Activated CD4-positive, alpha-beta T cell treated with anti-CD3 and anti-CD28 coated beads, Interleukin-2, amount 50 U/mL, for 48 hours (primary cell): ENCODE measurements at regions not wholly inside any gene's neighbourhood (a gene's known extent, or its start where the extent isn't known, plus 50 kb on each side); places are given as distances from the start of the nearest gene placed in this dataset.
"Not testable (repeated sequence)": the region's sequence is repeated elsewhere in the genome, so short reads cannot be mapped to it uniquely, and the experiment has no call there.

Source experiments
- DNase-seq, 2 experiments: peaks; one replicate each; pipeline ENCODE4 v3.0.0-alpha.2; 2020

- no peak for DNase-seq
Observed at GRCh38 chr1:72462186-72462905, 180.0 kb upstream of the NEGR1 start.

DNA sequence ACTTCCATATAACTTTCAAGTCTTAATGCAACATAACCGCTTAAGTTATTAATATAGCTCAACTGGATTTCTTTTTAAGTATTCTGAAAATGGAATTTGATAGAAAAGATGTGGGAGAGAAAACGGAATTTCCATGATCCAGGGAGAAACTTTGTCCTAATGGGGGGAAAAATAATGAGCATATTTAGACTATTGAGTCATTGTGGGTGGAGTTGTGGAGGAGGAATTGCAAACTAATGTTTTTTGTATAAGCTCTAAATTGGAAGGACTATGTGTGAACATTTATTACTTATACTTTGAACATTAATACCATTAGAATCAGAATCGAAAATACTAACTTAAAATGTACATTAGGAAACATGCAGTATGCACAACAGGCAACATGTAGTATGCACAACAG is 159.9 kb upstream of the NEGR1 start:
- DNase-seq: no peak

- no peak for DNase-seq
Observed at GRCh38 chr1:72439036-72439435, 156.7 kb upstream of the NEGR1 start.

DNA sequence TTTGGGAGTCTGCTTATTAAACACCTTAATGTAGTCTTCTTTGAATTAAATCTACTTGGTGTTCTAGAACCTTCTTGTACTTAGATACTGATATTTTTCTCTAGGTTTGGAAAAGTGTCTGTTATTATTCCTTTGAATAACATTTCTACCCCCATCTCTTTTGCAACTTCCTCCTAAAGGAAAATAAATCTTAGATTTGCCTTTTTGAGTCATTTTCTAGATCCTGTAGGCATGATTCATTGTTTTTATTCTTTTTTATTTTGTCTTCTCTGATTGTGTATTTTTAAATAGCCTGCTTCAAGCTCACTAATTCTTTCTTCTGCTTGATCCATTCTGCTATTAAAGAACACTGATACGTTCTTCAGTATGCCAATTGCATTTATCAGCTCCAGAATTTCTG is 155.9 kb upstream of the NEGR1 start:
- no peak for DNase-seq

GRCh38 chr1:72435025-72435424 is 152.7 kb upstream of the NEGR1 start:
- no peak for DNase-seq

DNA sequence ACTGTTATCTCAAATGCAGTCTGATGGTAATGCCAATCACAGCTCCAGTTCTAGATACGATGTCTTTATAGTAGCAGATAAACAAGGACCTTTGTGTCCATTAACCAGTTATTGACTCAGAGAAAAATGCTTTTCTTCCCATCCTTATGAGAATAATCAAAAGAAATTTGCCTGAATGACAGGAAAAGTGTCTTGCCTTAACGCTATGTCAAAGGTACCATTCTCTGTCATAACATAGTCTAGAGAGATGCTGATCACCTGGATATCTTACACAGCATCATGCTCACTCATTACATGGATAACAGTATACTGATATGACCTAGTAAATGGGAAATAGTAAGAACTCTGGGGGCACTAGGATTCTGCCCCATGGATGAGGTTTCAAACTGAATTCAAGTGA is 151.7 kb upstream of the NEGR1 start:
- DNase-seq: no peak

DNA sequence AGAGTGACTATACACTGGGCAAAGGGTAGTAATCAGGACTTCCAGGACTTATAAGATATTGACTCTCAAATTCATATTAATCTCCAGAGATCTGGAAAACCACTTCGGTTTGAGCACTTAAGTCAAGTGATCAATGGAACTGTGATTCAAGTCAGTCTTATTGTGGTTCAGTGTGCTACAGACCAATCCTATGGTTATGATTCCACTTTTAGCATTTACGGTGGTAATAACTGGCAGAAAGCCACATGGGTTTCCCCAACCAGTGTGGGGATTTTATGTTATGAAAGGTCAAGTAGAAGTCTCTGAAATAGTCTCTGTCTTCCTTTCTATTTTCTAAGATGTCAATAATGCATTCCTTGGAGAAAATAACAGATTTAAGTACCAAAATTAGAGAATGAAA is 151.3 kb upstream of the NEGR1 start:
- no peak for DNase-seq

- DNase-seq: no peak
Observed at GRCh38 chr1:72432645-72433267, 150.4 kb upstream of the NEGR1 start.

DNA sequence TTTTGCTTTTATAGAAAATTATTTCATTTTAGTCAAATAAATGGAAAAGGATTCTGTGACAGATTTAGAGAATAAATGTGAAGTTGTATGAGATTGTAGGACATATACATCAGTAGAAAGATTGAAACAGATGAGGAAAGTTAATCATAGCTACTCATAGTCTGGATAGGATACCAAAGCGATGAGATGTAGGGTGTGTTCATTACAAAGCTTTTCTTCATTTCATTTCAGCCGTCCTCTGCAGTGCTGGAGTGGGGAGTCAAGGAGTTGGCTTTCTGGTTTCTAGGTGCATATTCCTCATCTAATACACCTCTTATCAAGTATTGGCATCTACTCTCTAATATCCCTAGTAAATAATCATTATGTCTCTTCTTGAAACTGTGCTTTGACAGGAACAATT is 149.5 kb upstream of the NEGR1 start:
- no peak for DNase-seq

DNA sequence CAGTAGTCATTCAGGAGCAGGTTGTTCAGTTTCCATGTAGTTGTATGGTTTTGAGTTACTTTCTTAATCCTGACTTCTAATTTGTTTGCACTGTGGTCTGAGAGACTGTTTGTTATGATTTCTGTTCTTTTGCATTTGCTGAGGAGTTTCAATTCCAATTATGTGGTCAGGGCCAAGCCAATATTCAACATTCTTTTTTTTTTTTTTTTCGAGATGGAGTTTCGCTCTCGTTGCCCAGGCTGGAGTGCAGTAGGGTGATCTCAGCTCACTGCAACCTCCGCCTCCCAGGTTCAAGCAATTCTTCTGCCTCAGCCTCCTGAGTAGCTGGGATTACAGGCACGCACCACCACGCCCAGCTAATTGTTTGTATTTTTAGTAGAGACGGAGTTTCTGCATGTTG is 145.9 kb upstream of the NEGR1 start:
- not testable (repeated sequence) for DNase-seq

DNA sequence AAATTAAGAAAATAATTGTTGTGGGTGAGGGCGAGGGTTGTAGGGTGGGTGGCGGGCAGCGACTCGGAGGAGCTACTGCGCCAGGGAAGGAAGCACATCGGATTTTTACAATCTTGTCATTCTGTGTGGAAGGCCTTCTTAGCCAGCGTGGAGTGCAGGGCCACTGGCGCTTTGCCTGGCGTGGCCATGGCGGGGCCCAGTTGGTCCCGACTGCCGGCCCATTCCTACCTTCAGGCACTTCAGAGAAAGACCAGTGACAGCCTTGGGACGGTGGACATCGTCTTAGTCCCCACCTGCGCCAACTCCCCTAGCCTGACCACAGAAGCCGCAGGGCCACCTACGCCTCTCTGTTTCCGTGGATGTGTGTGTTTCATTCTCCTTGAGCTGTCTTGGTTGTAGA is 136.9 kb upstream of the NEGR1 start:
- DNase-seq: no peak

GRCh38 chr1:72412286-72412685 is 129.9 kb upstream of the NEGR1 start:
- DNase-seq: no peak

DNA sequence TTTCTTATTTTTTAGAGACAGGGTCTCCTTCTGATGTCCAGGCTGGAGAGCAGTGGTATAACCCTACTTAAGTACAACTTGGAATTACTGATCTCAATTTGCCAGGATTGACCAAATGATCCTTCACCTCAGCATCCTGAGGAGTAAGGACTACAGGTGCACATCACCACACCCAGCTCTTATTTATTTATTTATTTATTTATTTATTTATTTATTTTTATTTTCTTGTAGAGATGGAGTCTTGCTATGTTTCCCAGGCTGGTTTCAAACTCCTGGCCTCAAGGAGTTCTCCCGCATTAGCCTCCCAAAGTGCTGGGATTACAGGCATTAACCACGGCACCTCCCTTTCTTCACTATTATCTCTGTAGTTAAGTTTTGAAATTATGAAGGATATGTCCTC is 117.5 kb upstream of the NEGR1 start:
- no peak for DNase-seq

GRCh38 chr1:72397786-72398185 is 115.4 kb upstream of the NEGR1 start:
- no peak for DNase-seq

DNA sequence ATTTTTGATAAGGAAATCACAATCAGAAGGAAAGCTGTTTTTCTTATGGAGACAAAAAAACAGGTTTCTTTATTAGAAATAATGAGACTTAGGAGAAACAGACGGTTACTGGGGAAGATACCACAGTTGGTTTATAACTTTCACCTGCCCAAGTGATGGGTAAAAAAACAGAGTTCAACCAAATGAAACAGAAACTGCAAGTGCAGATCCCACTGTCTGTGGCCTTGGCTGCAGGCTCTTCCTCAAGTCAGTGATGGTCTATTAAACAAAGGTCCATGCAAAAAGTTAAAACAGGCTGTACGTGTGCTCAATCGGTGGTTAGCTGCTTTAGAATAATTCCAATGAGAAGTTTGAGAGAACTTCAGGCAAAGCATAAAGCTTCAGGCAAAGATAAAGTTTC is 112.1 kb upstream of the NEGR1 start:
- DNase-seq: no peak

DNA sequence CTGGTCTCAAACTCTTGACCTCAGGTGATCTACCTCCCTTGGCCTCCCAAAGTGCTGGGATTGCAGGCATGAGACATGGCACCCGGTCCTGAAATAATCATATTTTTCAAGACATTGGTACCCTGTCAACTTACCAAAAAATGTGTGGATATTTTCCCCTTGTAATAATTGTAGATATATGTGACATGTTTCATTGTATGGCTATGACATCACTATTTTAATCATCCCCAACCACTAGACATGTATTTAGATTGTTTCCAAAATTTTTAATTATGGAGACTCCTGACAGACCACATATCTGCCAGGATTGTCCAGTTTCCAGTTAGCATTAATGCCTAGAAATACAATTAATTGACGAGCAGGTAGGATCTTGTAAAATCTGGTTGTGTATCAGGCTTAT is 96.7 kb upstream of the NEGR1 start:
- no peak for DNase-seq

GRCh38 chr1:72375226-72375625 is 92.9 kb upstream of the NEGR1 start:
- DNase-seq: no peak

- DNase-seq: no peak
Observed at GRCh38 chr1:72371259-72372035, 89.1 kb upstream of the NEGR1 start.

- DNase-seq: not testable (repeated sequence)
Observed at GRCh38 chr1:72370836-72371235, 88.5 kb upstream of the NEGR1 start.

DNA sequence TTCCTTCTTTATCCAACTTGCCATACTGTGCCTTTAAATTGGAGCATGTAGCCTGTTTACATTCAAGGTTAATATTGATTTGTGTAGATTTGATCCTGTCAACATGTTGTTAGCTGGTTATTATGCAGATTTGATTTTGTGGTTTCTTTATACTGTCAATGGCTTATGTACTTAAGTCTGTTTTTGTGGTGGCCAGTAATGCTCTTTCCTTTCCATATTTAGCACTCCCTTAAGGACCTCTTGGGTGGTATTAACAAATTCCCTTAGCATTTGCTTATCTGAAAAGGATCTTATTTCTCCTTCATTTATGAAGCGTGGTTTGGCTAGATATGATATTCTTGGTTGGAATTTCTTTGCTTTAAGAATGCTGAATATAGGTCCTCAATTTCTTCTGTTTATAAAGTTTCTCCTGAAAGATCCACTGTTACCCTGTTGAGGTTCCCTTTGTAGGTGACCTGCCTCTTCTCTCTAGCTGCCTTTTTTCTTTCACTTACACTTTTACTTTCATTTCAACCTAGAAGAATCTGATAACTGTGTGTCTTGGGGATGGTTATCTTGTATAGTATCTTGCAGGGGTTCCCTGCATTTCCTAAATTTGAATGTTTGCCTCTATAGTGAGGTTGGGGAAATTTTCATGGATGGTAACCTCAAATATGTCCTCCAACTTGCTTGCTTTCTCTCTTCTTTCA is 86.9 kb upstream of the NEGR1 start:
- no peak for DNase-seq

- no peak for DNase-seq
Observed at GRCh38 chr1:72366466-72366865, 84.1 kb upstream of the NEGR1 start.

DNA sequence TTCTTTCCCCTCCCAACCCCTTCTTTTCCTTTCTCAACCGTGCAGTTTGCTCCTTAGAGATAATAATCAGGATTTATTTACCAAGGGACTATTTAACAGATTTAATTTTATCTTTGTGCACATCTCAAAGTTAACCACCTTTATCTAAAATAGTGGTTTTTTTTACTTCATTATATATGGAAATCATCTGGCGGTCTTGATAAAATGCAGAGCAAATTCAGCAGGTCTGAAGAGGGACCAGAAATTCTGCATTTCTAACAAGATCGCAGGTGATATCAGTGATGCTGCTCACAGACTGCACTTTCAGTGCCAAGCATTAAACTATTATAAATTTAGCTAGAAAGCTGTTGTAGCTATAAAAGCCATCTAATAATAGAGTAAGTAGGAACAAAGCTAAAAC is 83.4 kb upstream of the NEGR1 start:
- DNase-seq: no peak

DNA sequence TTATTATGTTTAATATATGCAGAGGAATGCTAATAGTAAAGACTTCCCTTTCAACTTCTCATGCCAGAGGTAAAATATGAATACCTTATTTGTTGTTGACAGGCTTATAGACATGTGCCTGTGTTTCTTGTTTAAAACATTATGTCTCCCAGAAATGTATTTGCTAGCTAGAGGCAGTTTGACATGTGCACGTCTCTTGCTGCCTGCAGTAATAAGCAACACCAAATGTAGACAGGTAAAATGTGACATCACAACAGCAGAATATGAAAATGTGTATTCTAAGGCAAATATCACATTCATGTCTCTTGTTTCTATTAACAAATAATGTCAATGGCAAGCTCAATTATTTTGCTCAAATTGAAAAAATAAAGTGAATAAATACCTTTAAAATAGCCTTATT is 80.2 kb upstream of the NEGR1 start:
- no peak for DNase-seq

DNA sequence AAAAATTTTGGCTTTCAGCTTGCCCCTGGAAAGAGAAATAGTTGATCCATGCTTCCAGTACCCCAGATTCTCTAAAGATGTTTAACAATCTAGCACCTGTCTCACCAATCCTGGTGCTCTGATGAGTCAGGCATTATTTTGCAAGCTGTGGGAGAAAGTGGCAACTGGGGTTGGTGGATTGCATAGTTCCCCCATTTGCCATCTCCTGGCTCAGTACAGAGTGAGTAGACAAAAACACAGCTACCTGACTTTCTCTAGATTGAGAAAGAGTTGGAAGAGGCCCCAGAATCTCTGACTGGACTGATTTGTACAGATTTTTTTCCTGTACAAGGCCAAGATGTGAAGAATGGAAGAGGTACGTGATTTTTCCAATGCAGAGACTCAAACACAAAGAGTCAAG is 75.1 kb upstream of the NEGR1 start:
- no peak for DNase-seq
